ENCODE measurements at regions not wholly inside any gene's neighbourhood (a gene's known extent, or its start where the extent isn't known, plus 50 kb on each side); places are given as distances from the start of the nearest gene placed in this dataset.

DNA sequence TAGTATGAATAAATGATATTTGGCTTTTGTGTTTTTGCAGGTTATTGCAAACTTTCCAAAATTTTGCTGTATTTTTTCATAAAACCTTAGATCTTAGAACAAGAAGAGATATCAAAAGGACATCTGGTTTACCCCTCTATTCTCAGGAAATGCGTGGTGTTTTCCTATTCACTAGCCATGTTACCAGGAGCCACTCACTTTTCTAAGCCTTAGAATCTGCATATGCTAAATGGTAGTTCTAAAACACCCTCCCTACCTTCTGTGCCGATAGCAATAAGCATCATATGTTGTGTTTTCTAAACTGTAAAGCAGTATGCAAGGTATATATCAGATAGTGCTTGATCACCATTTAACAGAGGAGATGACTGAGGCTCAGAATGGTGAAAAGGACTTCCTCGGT lies 715.0 kb upstream of the CELF2 start:
- DNase-seq: no peak

GRCh38 chr10:10307036-10307435 lies 710.6 kb upstream of the CELF2 start:
- DNase-seq: no peak

DNA sequence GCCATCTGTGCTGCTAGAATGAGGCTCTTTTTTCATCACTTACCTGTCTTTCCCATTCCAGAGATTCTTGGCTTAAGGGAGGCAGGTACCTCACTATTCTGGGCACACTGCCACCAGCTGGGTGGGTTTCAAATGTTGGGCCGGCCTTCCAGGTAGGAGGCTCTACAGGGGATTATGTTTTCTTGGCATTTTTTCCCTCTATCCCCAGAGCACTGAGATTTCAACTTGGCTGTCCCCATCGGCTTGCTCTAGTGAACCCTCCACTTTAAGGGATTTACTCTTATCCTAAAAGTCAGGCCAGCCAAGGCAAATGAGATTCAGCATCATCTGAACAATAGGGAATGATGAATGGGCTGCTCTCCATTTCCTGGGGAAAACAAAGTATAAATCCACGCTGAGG lies 710.1 kb upstream of the CELF2 start:
- DNase-seq: no peak

GRCh38 chr10:10310498-10310897 lies 707.2 kb upstream of the CELF2 start:
- DNase-seq: no peak

DNA sequence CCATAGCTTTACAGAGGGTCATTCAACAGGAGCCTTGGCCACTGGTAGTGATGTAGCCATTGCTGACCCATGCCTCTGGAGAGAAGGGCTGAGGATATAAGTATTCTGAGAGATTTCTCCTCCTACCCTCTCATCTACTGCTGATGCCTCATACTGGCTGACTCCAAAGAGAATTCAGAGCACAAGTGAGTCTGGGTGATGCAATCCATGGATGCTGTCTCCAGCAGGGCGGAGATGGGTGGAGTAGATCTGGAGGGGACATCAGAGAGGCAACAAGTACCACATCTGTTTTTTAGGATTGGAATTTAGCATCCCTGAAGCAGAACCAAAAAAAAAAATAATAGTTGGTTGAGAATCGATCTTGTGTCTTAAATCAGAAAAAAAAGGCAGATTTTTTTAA lies 705.7 kb upstream of the CELF2 start:
- no peak for DNase-seq

GRCh38 chr10:10313149-10313835 lies 704.4 kb upstream of the CELF2 start:
- no peak for DNase-seq

GRCh38 chr10:10314626-10315025 lies 703.0 kb upstream of the CELF2 start:
- no peak for DNase-seq

DNA sequence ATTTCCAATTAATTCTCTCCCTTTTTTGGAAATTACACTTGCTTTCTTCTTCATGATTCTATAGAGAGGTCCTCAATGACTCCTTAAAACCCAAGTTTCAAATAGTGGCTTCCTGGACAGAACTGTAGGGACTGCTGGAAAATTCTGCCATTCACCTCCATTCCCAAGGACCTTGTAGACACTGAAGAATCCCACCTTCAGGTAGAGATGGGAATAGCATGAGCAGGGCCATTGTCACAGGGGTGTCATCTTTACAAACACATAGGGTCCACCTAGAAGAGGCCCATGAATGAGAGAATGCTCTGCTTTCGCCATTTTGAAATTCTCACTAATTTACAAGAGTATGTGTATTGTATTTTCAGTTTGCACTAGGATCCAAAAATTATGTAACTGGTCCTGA lies 701.7 kb upstream of the CELF2 start:
- no peak for DNase-seq

DNA sequence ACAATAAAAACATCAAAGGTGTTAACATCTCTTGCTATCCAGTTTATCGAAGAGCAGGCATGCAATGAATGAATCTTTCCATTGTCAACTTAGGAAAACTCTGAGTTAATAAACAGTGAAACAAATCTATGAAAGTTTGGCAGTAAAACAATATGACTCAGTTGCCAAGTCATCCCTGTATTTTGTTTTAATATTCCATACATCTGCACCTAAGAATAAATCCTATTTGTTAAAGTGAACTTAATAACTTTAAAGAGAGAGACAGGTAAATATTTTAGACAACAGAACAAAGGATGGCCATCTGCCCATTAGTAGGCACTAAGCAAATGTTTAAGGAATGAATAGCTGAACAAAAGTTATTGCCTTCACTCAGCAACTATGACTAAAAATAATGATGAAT lies 700.5 kb upstream of the CELF2 start:
- no peak for DNase-seq

DNA sequence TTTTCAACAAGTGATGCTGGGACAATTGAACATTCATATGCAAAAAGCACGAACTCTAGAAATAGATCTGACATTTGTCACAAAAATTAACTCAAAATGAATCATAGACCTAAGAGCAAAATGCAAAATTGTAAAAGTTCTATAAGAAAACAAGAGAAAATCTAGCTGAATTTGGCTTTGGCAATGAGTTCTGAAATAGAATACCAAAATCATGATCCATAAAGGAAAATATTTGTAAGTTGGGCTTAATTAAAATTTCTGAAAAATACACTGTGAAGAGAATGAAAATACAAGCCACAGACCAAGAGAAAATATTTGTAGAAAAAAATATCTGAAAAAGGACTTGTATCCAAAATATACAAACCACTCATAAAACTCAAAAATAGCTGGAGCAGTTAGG lies 698.8 kb upstream of the CELF2 start:
- DNase-seq: no peak

DNA sequence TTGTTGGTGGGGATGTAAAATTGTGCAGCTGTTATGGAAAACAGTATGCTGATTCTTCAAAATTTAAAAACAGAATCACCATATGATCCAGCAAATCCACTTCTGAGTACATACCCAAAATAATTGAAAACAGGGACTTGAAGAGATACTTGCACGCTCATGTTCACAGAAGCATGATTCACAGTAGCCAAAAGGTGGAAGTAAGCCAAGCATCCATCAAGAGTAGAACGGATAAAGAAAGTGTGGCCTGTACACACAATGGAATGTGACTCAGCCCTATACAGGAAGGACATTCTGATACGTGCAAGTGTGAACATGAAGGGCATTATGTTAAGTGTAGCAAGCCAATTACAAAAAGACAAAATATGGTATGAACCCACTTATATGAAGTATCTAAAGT lies 696.7 kb upstream of the CELF2 start:
- DNase-seq: no peak

DNA sequence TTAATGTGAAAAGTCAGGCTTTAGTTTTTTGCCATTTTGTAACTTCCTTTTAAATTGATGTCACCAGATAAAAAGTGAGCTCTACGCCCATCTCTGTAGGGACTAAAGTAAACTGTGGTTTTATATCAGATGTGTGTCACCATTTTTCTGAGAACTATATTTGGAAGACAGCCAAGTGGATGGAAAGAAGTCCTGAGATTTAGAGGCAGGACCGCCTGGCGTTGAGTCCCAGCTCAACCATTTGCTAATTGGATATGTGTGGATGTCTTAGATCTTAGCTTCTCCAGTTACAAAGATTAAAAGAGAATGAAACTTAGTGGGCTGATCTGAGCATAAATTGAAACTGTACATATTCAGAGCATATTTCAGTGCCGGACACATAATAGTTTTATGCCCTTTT lies 691.6 kb upstream of the CELF2 start:
- no peak for DNase-seq

GRCh38 chr10:10327934-10328333 lies 689.7 kb upstream of the CELF2 start:
- DNase-seq: no peak

DNA sequence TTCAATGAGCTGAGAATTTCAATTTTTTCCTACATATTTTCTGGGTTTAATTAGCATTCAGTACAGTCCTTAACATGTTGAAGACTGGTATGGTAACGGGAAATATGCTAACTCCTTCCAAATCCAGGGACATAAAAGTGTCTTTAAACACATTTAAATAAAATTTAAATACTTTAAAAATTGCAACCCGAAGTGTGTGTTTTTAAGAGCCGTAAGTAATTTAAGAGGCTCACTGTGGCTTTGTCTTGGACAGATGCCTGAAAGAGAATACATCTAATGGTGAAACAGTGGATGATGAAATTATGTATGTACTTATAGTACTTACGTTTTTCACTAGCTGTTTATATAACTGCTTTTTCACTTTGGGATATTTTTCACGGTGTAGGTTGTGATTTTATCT lies 687.3 kb upstream of the CELF2 start:
- no peak for DNase-seq

DNA sequence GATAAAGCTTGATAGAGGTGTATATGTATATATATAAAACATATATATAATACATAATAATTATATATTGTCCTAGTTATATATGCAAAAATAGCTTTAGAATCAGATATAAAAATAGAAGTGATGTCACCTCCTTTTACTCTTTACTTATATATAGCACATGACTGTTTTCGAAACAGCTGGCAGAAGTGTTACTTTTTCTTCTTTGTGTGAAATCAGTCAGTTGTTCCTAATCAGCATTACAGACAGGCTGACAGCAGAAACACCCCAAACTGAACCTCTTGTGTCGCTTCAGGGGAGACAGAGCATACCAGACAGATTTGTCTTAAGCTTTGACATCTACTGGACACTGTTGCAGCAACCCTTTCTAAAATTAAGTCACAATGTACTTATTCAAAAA lies 684.9 kb upstream of the CELF2 start:
- DNase-seq: no peak

DNA sequence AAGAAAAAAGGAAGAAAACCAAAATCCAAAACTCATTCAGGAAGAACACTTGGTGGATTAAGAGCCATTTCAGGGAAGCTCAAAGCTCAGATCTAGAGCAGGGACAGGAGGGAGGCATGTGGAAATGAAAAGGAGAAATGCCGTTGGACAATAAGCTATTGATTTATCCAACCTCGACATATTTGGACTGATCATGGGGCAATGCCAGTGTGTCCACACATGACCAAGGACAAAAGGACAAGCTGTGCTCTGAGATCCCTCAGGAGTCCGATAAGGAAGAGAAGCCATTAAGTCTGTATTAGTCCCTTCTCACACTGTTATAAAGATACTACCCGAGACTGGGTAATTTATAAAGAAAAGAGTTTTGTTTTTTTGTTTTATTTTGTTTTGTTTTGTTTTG lies 684.0 kb upstream of the CELF2 start:
- DNase-seq: no peak

- no peak for DNase-seq
These were observed 679.3 kb upstream of the CELF2 start for GRCh38 chr10:10338339-10338738.

DNA sequence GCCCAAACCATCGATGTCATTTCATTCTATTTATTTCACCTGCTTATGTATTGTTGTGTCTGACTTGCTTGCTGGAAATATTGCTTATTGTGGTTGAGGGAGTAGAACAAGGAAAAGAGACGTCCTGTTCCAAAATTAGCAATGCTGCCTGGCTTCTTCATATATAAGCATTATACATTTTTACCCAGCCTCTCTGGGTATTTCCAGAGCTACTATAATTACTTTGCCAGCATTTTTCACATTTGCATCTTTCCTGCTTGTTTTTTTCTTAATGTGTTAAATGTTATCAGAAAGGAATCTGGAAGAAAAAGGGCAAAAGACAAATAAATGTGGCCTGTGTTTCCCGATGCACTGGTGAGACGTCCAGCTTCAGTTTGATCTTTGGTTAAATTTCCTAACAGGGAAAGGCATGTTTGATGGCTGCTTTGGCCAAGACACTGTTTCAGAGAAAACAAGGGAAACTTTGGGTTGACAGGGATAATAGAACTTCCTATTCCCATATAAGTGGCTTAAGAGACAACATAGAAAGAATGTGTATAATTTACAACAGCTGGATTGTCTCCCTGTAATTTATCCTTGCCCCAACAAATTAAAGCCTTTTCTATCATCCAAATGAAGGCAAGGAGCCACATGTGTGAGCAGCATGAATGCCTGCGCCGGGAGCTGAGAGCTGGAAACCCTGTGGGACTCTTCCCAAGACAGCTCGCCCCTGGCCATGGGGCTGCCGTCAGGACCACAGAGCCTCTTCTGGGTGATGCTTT lies 671.1 kb upstream of the CELF2 start:
- DNase-seq: no peak

GRCh38 chr10:10350050-10350449 lies 667.6 kb upstream of the CELF2 start:
- DNase-seq: no peak

GRCh38 chr10:10351451-10351850 lies 666.2 kb upstream of the CELF2 start:
- no peak for DNase-seq

DNA sequence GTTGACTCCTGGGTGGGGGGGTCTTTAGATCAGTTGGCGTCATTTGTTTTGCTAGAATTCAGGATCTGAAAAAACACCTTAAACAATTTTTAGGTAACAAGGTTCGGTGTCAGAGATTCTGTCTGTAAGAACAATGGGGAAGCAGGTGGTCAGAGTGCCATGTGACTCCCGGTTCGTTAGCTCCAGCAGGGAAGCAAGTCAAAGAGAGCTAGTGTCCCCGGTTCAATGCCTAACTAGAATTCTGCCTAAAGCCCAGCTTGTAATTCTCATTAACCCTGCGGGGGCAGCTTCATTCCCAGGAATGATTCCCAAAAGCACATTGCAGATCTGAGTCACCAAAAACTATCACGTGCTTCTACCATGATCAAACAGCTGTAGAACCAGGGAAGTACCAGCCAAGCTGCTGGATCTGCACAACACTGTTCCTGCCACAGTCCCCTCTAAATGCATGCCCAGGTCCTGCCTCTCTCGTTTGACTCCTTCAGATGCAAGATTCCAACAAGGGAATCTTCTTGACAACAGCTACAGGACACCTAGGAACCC lies 664.3 kb upstream of the CELF2 start:
- DNase-seq: no peak

DNA sequence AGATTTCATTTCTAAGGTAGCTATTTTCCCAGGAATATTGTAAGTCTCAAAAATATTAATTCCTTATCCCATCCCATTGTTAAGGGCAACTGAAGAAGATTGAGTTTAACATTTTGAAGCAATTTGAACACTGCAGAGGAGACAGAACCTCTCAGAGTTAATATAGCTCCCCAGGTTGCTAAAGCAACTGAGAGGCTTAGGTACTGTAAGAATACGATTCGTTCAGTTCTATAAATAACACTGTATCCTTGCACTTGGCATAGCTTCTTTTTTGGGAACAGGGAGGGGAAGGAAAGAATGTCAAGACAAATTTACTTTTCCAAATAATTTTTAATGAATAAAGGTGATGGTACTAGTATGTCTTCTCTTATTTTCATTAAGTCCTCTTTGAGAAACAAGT lies 658.4 kb upstream of the CELF2 start:
- DNase-seq: no peak

DNA sequence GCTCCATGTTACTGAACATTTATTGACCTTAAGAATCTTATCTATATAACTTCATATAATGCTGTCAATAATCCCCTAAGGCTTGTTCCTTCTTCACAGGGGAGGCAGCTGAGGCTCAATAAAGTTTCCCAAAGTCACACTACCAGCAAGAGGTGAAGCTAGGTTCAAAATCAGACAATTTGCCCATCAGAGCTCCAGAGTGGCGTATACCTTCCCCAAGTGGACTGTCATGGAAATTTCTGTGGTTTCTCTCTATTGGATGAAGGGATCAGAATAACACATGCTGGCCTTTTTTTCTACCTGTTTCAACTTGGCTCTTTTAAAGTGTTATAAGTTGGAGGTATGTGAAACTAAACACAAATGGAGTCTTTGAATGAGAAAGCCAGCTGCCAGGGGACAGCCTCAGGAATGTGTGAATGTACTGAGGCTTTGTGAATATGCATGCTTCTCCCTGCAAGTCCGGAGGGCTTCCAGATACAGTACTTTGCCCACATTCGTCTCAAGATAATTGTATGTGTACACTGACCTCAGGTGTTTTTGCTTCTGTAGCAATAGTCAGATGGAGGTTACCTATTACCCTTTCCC lies 656.3 kb upstream of the CELF2 start:
- DNase-seq: no peak

- DNase-seq: no peak
These were observed 654.9 kb upstream of the CELF2 start for GRCh38 chr10:10362800-10363199.
